ENCODE measurements at regions not wholly inside any gene's neighbourhood (a gene's known extent, or its start where the extent isn't known, plus 50 kb on each side); places are given as distances from the start of the nearest gene placed in this dataset.

DNA sequence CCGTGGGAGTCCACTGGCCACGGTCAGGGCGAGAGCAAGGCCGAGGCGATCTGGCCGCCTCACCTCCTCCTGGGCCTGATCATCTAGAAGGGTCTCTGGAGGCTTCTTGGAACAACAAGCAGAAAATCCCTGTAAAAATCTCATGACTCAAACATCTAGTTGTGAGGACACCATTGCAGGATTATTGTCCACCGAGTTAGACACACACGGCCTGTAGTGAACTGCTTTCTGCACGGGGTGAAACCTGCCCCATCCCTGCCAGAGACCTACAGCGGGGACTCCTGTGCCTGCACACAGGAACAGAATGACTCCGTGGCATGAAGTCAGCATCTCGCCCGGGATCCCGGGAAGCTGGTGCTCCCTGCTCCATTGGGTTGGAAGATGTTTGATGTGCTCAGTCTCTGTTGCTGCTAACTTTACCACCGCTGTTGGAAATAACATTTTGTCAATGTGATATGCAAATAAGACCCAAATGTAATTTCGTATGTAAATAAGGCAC lies 267.0 kb upstream of the TCERG1L start (continued):
- TF ChIP-seq, protein P1, sequence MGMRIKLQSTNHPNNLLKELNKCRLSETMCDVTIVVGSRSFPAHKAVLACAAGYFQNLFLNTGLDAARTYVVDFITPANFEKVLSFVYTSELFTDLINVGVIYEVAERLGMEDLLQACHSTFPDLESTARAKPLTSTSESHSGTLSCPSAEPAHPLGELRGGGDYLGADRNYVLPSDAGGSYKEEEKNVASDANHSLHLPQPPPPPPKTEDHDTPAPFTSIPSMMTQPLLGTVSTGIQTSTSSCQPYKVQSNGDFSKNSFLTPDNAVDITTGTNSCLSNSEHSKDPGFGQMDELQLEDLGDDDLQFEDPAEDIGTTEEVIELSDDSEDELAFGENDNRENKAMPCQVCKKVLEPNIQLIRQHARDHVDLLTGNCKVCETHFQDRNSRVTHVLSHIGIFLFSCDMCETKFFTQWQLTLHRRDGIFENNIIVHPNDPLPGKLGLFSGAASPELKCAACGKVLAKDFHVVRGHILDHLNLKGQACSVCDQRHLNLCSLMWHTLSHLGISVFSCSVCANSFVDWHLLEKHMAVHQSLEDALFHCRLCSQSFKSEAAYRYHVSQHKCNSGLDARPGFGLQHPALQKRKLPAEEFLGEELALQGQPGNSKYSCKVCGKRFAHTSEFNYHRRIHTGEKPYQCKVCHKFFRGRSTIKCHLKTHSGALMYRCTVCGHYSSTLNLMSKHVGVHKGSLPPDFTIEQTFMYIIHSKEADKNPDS (CRISPR knock-in tag; IDR thresholded peaks at IDR 0.05): no peak
- TF ChIP-seq SKI (IDR thresholded peaks at IDR 0.05; ENCODE audit: partially characterized antibody) (no peak), MBNL3 (CRISPR knock-in tag; conservative IDR thresholded peaks at IDR 0.05) (no peak), ARNT2 (CRISPR knock-in tag; IDR thresholded peaks at IDR 0.05; ENCODE audit: low read depth) (no peak), TSC22D2 (CRISPR knock-in tag; IDR thresholded peaks at IDR 0.05; ENCODE audit: borderline replicate concordance) (no peak), FIP1L1 (IDR thresholded peaks at IDR 0.05; ENCODE audit: borderline replicate concordance, insufficient read depth, low read depth, low read length) (no peak)
- TF ChIP-seq, protein P2, sequence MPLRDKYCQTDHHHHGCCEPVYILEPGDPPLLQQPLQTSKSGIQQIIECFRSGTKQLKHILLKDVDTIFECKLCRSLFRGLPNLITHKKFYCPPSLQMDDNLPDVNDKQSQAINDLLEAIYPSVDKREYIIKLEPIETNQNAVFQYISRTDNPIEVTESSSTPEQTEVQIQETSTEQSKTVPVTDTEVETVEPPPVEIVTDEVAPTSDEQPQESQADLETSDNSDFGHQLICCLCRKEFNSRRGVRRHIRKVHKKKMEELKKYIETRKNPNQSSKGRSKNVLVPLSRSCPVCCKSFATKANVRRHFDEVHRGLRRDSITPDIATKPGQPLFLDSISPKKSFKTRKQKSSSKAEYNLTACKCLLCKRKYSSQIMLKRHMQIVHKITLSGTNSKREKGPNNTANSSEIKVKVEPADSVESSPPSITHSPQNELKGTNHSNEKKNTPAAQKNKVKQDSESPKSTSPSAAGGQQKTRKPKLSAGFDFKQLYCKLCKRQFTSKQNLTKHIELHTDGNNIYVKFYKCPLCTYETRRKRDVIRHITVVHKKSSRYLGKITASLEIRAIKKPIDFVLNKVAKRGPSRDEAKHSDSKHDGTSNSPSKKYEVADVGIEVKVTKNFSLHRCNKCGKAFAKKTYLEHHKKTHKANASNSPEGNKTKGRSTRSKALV (CRISPR knock-in tag; IDR thresholded peaks at IDR 0.05): no peak

DNA sequence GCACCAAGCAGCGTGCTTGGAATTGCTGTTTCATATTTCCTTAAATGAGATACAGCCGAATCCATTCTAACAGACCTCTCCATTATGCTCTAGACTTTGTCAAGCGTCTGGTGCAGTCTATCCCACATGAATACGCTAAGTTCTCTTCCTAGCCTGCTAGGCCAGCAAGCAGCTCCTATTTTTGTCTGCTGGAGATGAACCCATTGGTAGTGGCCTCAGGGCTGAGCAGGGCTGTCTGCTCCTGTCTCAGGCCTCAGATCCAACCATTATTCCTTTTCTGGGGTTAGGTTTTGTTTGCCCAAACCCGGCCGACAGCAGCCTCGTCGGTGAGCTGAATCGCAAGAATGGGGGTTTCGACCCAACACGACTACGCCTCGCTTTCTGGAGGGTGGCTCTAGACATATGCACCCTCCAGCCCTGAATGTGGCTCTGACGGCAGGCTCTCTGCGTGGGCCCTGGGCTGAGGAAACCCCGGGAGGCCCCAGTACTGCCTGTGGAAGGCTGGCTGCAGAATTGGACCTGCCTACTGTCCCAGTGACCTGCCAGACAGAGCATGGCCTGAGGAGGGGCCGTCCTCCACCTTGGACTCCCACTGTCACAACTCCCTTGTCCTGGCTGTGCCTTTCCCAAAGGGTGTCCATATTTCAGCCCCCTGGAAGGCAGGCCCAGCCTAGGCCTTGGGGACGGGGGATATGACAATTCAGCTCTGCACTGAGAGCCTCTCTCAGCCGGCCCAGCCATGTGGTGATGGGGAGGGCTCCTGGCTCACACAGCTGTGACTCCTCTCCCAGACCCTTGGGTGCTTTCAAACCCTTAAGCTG lies 267.9 kb upstream of the TCERG1L start:
- POLR2A ChIA-PET: no interaction called here
- Histone ChIP-seq H4K20me1 (ENCODE audit: insufficient read depth, low read length) (no peaks in the 10 kb centered on the region), H3K79me2 (ENCODE audit: insufficient read depth, low read length) (no peaks in the 10 kb centered on the region), H3K4me1 (ENCODE audit: insufficient read depth, low read length) (no peaks in the 10 kb centered on the region), H3K4me2 (ENCODE audit: low read depth, low read length) (no peak overlapping the region), H3K9ac (ENCODE audit: insufficient read depth, low read depth, low read length) (no peak overlapping the region), H3K36me3 (replicated peaks in 1 of 2; ENCODE audit: control insufficient read depth in 1 of 2, insufficient read depth in 2 of 2, low read length in 2 of 2) (no peaks in the 10 kb centered on the region), H3K27ac (ENCODE audit: extremely low read length, insufficient read depth, low read length) (no peak overlapping the region), H3K4me3 (replicated peaks in 1 of 3; ENCODE audit: insufficient read depth in 1 of 3, low read depth in 2 of 3, low read length in 3 of 3) (no peak overlapping the region), H3K27me3 (ENCODE audit: control insufficient read depth in 1 of 2, insufficient read depth in 2 of 2, low read length in 2 of 2) (no peaks in the 10 kb centered on the region; a peak in 3 of 5 replicates), H2AFZ (ENCODE audit: low read length) (no peak overlapping the region), H3K9me3 (ENCODE audit: low read length) (no peaks in the 10 kb centered on the region)
- intact Hi-C loops (cut with micrococcal nuclease; ENCODE audit: unreplicated experiment) (no loop called here), in situ Hi-C loops (cut with HindIII; ENCODE audit: extremely low pct_ligation_motif_present, low pct_unique_long_range_greater_than_20kb) (no loop called here)
- no peak for FAIRE-seq
- 26% methylated on average over 13 of the region's 19 CpGs for WGBS (ENCODE audit: low lambda C conversion rate)
- DNase-seq (ENCODE audit: low spot score): no peak
- ATAC-seq: no peak
- CTCF ChIA-PET (ENCODE audit: low intra/inter-chr PET ratio, low total read pairs): no interaction called here
- no TSS peak for BruUV-seq (replicated peaks)
- TF ChIP-seq RXRB (CRISPR knock-in tag; IDR thresholded peaks at IDR 0.05; ENCODE audit: borderline replicate concordance) (no peak), GPN1 (CRISPR knock-in tag; IDR thresholded peaks at IDR 0.05; ENCODE audit: borderline replicate concordance) (no peak), ZNF569 (CRISPR knock-in tag; IDR thresholded peaks at IDR 0.05; ENCODE audit: borderline replicate concordance) (no peak)
- TF ChIP-seq, protein P3, sequence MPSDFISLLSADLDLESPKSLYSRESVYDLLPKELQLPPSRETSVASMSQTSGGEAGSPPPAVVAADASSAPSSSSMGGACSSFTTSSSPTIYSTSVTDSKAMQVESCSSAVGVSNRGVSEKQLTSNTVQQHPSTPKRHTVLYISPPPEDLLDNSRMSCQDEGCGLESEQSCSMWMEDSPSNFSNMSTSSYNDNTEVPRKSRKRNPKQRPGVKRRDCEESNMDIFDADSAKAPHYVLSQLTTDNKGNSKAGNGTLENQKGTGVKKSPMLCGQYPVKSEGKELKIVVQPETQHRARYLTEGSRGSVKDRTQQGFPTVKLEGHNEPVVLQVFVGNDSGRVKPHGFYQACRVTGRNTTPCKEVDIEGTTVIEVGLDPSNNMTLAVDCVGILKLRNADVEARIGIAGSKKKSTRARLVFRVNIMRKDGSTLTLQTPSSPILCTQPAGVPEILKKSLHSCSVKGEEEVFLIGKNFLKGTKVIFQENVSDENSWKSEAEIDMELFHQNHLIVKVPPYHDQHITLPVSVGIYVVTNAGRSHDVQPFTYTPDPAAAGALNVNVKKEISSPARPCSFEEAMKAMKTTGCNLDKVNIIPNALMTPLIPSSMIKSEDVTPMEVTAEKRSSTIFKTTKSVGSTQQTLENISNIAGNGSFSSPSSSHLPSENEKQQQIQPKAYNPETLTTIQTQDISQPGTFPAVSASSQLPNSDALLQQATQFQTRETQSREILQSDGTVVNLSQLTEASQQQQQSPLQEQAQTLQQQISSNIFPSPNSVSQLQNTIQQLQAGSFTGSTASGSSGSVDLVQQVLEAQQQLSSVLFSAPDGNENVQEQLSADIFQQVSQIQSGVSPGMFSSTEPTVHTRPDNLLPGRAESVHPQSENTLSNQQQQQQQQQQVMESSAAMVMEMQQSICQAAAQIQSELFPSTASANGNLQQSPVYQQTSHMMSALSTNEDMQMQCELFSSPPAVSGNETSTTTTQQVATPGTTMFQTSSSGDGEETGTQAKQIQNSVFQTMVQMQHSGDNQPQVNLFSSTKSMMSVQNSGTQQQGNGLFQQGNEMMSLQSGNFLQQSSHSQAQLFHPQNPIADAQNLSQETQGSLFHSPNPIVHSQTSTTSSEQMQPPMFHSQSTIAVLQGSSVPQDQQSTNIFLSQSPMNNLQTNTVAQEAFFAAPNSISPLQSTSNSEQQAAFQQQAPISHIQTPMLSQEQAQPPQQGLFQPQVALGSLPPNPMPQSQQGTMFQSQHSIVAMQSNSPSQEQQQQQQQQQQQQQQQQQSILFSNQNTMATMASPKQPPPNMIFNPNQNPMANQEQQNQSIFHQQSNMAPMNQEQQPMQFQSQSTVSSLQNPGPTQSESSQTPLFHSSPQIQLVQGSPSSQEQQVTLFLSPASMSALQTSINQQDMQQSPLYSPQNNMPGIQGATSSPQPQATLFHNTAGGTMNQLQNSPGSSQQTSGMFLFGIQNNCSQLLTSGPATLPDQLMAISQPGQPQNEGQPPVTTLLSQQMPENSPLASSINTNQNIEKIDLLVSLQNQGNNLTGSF (CRISPR knock-in tag; IDR thresholded peaks at IDR 0.05): no peak
